GM23338 (cell line): ENCODE measurements at regions not wholly inside any gene's neighbourhood (a gene's known extent, or its start where the extent isn't known, plus 50 kb on each side); places are given as distances from the start of the nearest gene placed in this dataset.

Experiments used
- ATAC-seq: fragments of 200-7000 bp; cut with Tn5 transposase; 3 replicates; pipeline ENCODE4 v1.9.1; 2020
- DNase-seq: peaks from one replicate; pipeline ENCODE4 v3.0.0-alpha.2; 2015; ENCODE audit warnings: low spot score
- H2AFZ ChIP-seq: fragments of 200-600 bp; sonication (generic); 2 replicates; pipeline ENCODE4 v1.8.0; 2016; ENCODE audit warnings: antibody characterized with exemption, mild to moderate bottlenecking, moderate library complexity
- H3F3A ChIP-seq: fragments of 200-600 bp; sonication (generic); replicated peaks from 2 replicates; pipeline ENCODE4 v1.8.0; 2017; ENCODE audit warnings: antibody characterized with exemption, mixed run types, low read depth
- H3K27ac ChIP-seq: fragments of 200-600 bp; sonication (generic); 2 replicates; pipeline ENCODE4 v1.6.1; 2016; ENCODE audit warnings: low read depth
- H3K27me3 ChIP-seq: fragments of 200-600 bp; sonication (generic); 2 replicates; pipeline ENCODE4 v1.8.0; 2016; ENCODE audit warnings: mild to moderate bottlenecking, mixed run types, moderate library complexity; ENCODE audit not compliant: insufficient read depth
- H3K36me3 ChIP-seq: fragments of 200-600 bp; sonication (generic); 2 replicates; pipeline ENCODE4 v1.8.0; 2016; ENCODE audit warnings: mild to moderate bottlenecking; ENCODE audit not compliant: insufficient read depth
- H3K4me1 ChIP-seq: fragments of 200-600 bp; sonication (generic); 2 replicates; pipeline ENCODE4 v1.8.0; 2016; ENCODE audit warnings: mild to moderate bottlenecking, moderate library complexity; ENCODE audit not compliant: insufficient read depth
- H3K4me2 ChIP-seq: fragments of 200-600 bp; sonication (generic); 2 replicates; pipeline ENCODE4 v1.7.1; 2017; ENCODE audit warnings: mixed run types
- H3K4me3 ChIP-seq: fragments of 200-600 bp; sonication (generic); 2 replicates; pipeline ENCODE4 v1.6.1; 2016; ENCODE audit warnings: mixed run types
- H3K79me2 ChIP-seq: fragments of 200-600 bp; sonication (generic); replicated peaks from 2 replicates; pipeline ENCODE4 v1.8.0; 2017; ENCODE audit warnings: mild to moderate bottlenecking; ENCODE audit not compliant: insufficient read depth
- H3K9me2 ChIP-seq: fragments of 200-600 bp; sonication (generic); 2 replicates; pipeline ENCODE4 v1.8.0; 2017; ENCODE audit not compliant: insufficient read depth
- H4K20me1 ChIP-seq: fragments of 200-600 bp; sonication (generic); replicated peaks from 2 replicates; pipeline ENCODE4 v1.8.0; 2017; ENCODE audit warnings: mild to moderate bottlenecking; ENCODE audit not compliant: insufficient read depth
- H3K27ac Mint-ChIP-seq: 2 replicates; pipeline ENCODE4 v1.8.0; 2020; ENCODE audit warnings: inconsistent platforms, mild to moderate bottlenecking, moderate library complexity, mixed read lengths
- H3K27me3 Mint-ChIP-seq: 3 replicates; pipeline ENCODE4 v1.8.0; 2022; ENCODE audit warnings: low read depth, mild to moderate bottlenecking, moderate library complexity, mixed read lengths, inconsistent platforms; ENCODE audit not compliant: insufficient read depth, poor library complexity
- H3K36me3 Mint-ChIP-seq: 3 replicates; pipeline ENCODE4 v1.8.0; 2021; ENCODE audit warnings: low read depth, mild to moderate bottlenecking, inconsistent platforms, moderate library complexity, mixed read lengths
- H3K4me1 Mint-ChIP-seq: 3 replicates; pipeline ENCODE4 v1.8.0; 2020; ENCODE audit warnings: mild to moderate bottlenecking, inconsistent platforms, mixed read lengths
- H3K4me3 Mint-ChIP-seq: 3 replicates; pipeline ENCODE4 v1.8.0; 2021; ENCODE audit warnings: moderate library complexity, mild to moderate bottlenecking, inconsistent platforms, mixed read lengths
- H3K9me3 Mint-ChIP-seq: 3 replicates; pipeline ENCODE4 v1.8.0; 2020; ENCODE audit warnings: moderate library complexity, mild to moderate bottlenecking, inconsistent platforms, mixed read lengths
- CREB1 ChIP-seq: fragments of 250-450 bp; sonication (Bioruptor Pico); IDR thresholded peaks from 2 replicates; pipeline ENCODE4 v1.5.0; 2020; ENCODE audit warnings: low read depth, mild to moderate bottlenecking, moderate library complexity
- EZH2 ChIP-seq: fragments of 200-600 bp; sonication (generic); IDR thresholded peaks from one replicate; pipeline ENCODE4 v1.8.0; 2017; ENCODE audit warnings: antibody characterized with exemption, mild to moderate bottlenecking, low read depth; ENCODE audit not compliant: unreplicated experiment
- EZH2phosphoT487 ChIP-seq: fragments of 200-600 bp; sonication (generic); IDR thresholded peaks from one replicate; pipeline ENCODE4 v1.8.1; 2018; ENCODE audit warnings: antibody characterized with exemption; ENCODE audit not compliant: unreplicated experiment
- JUNB ChIP-seq: IDR thresholded peaks from one replicate; pipeline ENCODE4 v1.6.1; 2016; ENCODE audit warnings: antibody characterized with exemption; ENCODE audit not compliant: unreplicated experiment
- NANOG ChIP-seq: IDR thresholded peaks from 2 replicates; pipeline ENCODE4 v1.6.1; 2016; ENCODE audit warnings: antibody characterized with exemption, borderline replicate concordance
- POLR2AphosphoS5 ChIP-seq: IDR thresholded peaks from 2 replicates; pipeline ENCODE4 v1.6.1; 2016; ENCODE audit warnings: antibody characterized with exemption, low read depth
- STAT1 ChIP-seq: IDR thresholded peaks from one replicate; pipeline ENCODE4 v1.6.1; 2016; ENCODE audit warnings: antibody characterized with exemption; ENCODE audit not compliant: unreplicated experiment
- ZNF114 ChIP-seq: fragments of 250-450 bp; sonication (Bioruptor Pico); IDR thresholded peaks from 2 replicates; pipeline ENCODE4 v1.5.0; 2020; ENCODE audit warnings: mild to moderate bottlenecking, moderate library complexity
- ZNF331 ChIP-seq: fragments of 250-450 bp; sonication (Bioruptor Pico); IDR thresholded peaks from 2 replicates; pipeline ENCODE4 v1.5.0; 2020; ENCODE audit warnings: low read depth, mild to moderate bottlenecking, moderate library complexity
- ZNF462 ChIP-seq: fragments of 250-450 bp; sonication (Bioruptor Pico); IDR thresholded peaks from 2 replicates; pipeline ENCODE4 v1.5.0; 2020; ENCODE audit warnings: mild to moderate bottlenecking, moderate library complexity
- TF ChIP-seq, protein P1 (sequence below), 2 experiments: fragments of 200-600 bp in 1 of 2; sonication (generic) in 1 of 2; conservative IDR thresholded peaks; 2 replicates each; pipeline versions ENCODE4 v1.5.1 to v1.6.1; 2016 to 2017; ENCODE audit warnings: antibody characterized with exemption in 2 of 2, low read depth in 2 of 2, mild to moderate bottlenecking in 2 of 2, moderate library complexity in 1 of 2
- TF ChIP-seq, protein P2 (sequence below): IDR thresholded peaks from one replicate; pipeline ENCODE4 v1.6.1; 2018; ENCODE audit warnings: antibody characterized with exemption; ENCODE audit not compliant: unreplicated experiment
- TF ChIP-seq, protein P3 (sequence below): IDR thresholded peaks from 2 replicates; pipeline ENCODE4 v1.6.1; 2016; ENCODE audit warnings: antibody characterized with exemption

GRCh38 chrX:26008691-26009090 is 129.5 kb upstream of the MAGEB18 start:
- no peaks in the 10 kb centered on the region for H3K36me3 Mint-ChIP-seq
- Histone ChIP-seq H4K20me1 (no peaks in the 10 kb centered on the region), H3F3A (no peaks in the 10 kb centered on the region), H3K36me3 (no peaks in the 10 kb centered on the region), H3K27me3 (no peaks in the 10 kb centered on the region), H3K4me3 (no peak overlapping the region), H3K4me2 (no peak overlapping the region), H2AFZ (no peak overlapping the region), H3K79me2 (no peaks in the 10 kb centered on the region), H3K27ac (no peak overlapping the region), H3K4me1 (no peaks in the 10 kb centered on the region), H3K9me2 (no peaks in the 10 kb centered on the region)
- no peaks in the 10 kb centered on the region for H3K9me3 Mint-ChIP-seq
- H3K4me1 Mint-ChIP-seq, result no peaks in the 10 kb centered on the region
- no peak overlapping the region for H3K27ac Mint-ChIP-seq
- DNase-seq, result no peak
- no peaks in the 10 kb centered on the region for H3K27me3 Mint-ChIP-seq
- TF ChIP-seq, protein P1, sequence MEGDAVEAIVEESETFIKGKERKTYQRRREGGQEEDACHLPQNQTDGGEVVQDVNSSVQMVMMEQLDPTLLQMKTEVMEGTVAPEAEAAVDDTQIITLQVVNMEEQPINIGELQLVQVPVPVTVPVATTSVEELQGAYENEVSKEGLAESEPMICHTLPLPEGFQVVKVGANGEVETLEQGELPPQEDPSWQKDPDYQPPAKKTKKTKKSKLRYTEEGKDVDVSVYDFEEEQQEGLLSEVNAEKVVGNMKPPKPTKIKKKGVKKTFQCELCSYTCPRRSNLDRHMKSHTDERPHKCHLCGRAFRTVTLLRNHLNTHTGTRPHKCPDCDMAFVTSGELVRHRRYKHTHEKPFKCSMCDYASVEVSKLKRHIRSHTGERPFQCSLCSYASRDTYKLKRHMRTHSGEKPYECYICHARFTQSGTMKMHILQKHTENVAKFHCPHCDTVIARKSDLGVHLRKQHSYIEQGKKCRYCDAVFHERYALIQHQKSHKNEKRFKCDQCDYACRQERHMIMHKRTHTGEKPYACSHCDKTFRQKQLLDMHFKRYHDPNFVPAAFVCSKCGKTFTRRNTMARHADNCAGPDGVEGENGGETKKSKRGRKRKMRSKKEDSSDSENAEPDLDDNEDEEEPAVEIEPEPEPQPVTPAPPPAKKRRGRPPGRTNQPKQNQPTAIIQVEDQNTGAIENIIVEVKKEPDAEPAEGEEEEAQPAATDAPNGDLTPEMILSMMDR (conservative IDR thresholded peaks at IDR 0.05; ENCODE audit: low read depth in 2 of 2), result no peak
- TF ChIP-seq, protein P2, sequence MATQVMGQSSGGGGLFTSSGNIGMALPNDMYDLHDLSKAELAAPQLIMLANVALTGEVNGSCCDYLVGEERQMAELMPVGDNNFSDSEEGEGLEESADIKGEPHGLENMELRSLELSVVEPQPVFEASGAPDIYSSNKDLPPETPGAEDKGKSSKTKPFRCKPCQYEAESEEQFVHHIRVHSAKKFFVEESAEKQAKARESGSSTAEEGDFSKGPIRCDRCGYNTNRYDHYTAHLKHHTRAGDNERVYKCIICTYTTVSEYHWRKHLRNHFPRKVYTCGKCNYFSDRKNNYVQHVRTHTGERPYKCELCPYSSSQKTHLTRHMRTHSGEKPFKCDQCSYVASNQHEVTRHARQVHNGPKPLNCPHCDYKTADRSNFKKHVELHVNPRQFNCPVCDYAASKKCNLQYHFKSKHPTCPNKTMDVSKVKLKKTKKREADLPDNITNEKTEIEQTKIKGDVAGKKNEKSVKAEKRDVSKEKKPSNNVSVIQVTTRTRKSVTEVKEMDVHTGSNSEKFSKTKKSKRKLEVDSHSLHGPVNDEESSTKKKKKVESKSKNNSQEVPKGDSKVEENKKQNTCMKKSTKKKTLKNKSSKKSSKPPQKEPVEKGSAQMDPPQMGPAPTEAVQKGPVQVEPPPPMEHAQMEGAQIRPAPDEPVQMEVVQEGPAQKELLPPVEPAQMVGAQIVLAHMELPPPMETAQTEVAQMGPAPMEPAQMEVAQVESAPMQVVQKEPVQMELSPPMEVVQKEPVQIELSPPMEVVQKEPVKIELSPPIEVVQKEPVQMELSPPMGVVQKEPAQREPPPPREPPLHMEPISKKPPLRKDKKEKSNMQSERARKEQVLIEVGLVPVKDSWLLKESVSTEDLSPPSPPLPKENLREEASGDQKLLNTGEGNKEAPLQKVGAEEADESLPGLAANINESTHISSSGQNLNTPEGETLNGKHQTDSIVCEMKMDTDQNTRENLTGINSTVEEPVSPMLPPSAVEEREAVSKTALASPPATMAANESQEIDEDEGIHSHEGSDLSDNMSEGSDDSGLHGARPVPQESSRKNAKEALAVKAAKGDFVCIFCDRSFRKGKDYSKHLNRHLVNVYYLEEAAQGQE, result no peak
- TF ChIP-seq EZH2 (no peak), EZH2phosphoT487 (no peak), CREB1 (no peak), NANOG (no peak), JUNB (no peak), ZNF331 (CRISPR knock-in tag) (no peak), ZNF114 (CRISPR knock-in tag) (no peak), ZNF462 (CRISPR knock-in tag) (no peak), STAT1 (no peak), POLR2AphosphoS5 (no peak)
- TF ChIP-seq, protein P3, sequence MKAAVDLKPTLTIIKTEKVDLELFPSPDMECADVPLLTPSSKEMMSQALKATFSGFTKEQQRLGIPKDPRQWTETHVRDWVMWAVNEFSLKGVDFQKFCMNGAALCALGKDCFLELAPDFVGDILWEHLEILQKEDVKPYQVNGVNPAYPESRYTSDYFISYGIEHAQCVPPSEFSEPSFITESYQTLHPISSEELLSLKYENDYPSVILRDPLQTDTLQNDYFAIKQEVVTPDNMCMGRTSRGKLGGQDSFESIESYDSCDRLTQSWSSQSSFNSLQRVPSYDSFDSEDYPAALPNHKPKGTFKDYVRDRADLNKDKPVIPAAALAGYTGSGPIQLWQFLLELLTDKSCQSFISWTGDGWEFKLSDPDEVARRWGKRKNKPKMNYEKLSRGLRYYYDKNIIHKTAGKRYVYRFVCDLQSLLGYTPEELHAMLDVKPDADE, result no peak
- no peak for ATAC-seq
- H3K4me3 Mint-ChIP-seq, result no peak overlapping the region
